GM12872 (cell line): ENCODE measurements at regions not wholly inside any gene's neighbourhood (a gene's known extent, or its start where the extent isn't known, plus 50 kb on each side); places are given as distances from the start of the nearest gene placed in this dataset.

Experiments
- TF ChIP-seq, protein P1 (sequence below): IDR thresholded peaks from 3 replicates; pipeline ENCODE4 v1.5.1; 2011; ENCODE audit warnings: low read depth, mild to moderate bottlenecking, low read length, moderate library complexity; ENCODE audit not compliant: insufficient read depth

DNA sequence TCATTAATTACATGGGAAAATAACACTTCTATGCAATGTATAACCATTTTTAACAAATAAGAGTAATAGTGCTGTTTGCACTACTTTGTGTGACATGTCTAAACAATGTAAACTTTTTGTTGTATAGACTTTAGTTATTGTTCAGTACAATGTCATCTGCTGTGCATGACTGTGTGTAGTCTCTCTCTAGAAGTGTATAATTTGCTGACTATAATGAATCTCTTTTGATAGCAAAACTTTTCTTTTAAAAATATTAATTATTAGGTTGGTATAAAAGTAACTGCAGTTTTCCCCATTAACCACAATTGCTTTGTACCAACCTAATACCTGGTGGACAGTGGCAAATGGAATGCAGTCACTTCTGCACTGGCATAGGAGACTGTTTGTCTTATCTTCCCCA lies 124.2 kb upstream of the SGK1 start:
- TF ChIP-seq, protein P1, sequence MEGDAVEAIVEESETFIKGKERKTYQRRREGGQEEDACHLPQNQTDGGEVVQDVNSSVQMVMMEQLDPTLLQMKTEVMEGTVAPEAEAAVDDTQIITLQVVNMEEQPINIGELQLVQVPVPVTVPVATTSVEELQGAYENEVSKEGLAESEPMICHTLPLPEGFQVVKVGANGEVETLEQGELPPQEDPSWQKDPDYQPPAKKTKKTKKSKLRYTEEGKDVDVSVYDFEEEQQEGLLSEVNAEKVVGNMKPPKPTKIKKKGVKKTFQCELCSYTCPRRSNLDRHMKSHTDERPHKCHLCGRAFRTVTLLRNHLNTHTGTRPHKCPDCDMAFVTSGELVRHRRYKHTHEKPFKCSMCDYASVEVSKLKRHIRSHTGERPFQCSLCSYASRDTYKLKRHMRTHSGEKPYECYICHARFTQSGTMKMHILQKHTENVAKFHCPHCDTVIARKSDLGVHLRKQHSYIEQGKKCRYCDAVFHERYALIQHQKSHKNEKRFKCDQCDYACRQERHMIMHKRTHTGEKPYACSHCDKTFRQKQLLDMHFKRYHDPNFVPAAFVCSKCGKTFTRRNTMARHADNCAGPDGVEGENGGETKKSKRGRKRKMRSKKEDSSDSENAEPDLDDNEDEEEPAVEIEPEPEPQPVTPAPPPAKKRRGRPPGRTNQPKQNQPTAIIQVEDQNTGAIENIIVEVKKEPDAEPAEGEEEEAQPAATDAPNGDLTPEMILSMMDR = no peak

- TF ChIP-seq, protein P1 = no peak
Observed at GRCh38 chr6:134438837-134439236, 120.9 kb upstream of the SGK1 start.

GRCh38 chr6:134437376-134437775 lies 119.5 kb upstream of the SGK1 start:
- TF ChIP-seq, protein P1 = no peak

GRCh38 chr6:134436950-134437349 lies 119.0 kb upstream of the SGK1 start:
- TF ChIP-seq, protein P1 = no peak

- TF ChIP-seq, protein P1 = no peak
Observed at GRCh38 chr6:134436281-134436815, 118.4 kb upstream of the SGK1 start.

- TF ChIP-seq, protein P1 = no peak
Observed at GRCh38 chr6:134435814-134436280, 117.9 kb upstream of the SGK1 start.

- TF ChIP-seq, protein P1 = no peak
Observed at GRCh38 chr6:134434019-134434942, 116.4 kb upstream of the SGK1 start.
